SH-SY5Y (cell line): ENCODE measurements at regions not wholly inside any gene's neighbourhood (a gene's known extent, or its start where the extent isn't known, plus 50 kb on each side); places are given as distances from the start of the nearest gene placed in this dataset.

Experiments used
- GATA2 ChIP-seq: IDR thresholded peaks from 2 replicates; pipeline ENCODE4 v1.6.1; 2011; ENCODE audit warnings: mild to moderate bottlenecking, low read depth, low read length
- GATA3 ChIP-seq: IDR thresholded peaks from 2 replicates; pipeline ENCODE4 v1.6.1; 2011; ENCODE audit warnings: low read depth, mild to moderate bottlenecking, low read length, moderate library complexity

- TF ChIP-seq GATA3 (no peak), GATA2 (no peak)
Observed at GRCh38 chr2:220117025-220117424, 489.6 kb downstream of the SLC4A3 start.
